Liver (tissue), 3 donors: ENCODE measurements at regions not wholly inside any gene's neighbourhood (a gene's known extent, or its start where the extent isn't known, plus 50 kb on each side); places are given as distances from the start of the nearest gene placed in this dataset.
"Not testable (repeated sequence)": the region's sequence is repeated elsewhere in the genome, so short reads cannot be mapped to it uniquely, and the experiment has no call there.

Source experiments
- CTCF ChIP-seq: fragments of 150-350 bp; IDR thresholded peaks from 2 replicates; pipeline ENCODE4 v1.5.1; 2017; ENCODE audit warnings: improper control_type of control experiment, low read depth, low read length; ENCODE audit not compliant: missing input control
- GABPA ChIP-seq, 2 donors: IDR thresholded peaks in 1 of 2; conservative IDR thresholded peaks in 1 of 2; 2 replicates each; pipeline ENCODE4 v1.6.1; 2016; ENCODE audit warnings: antibody characterized with exemption in 2 of 2, mild to moderate bottlenecking in 1 of 2, moderate library complexity in 1 of 2
- JUND ChIP-seq, 2 donors: IDR thresholded peaks; 2 replicates each; pipeline ENCODE4 v1.6.1; 2016; ENCODE audit warnings: antibody characterized with exemption in 2 of 2
- MAX ChIP-seq: IDR thresholded peaks from 2 replicates; pipeline ENCODE4 v1.6.1; 2016; ENCODE audit warnings: antibody characterized with exemption
- NR2F2 ChIP-seq: IDR thresholded peaks from 2 replicates; pipeline ENCODE4 v1.6.1; 2016; ENCODE audit warnings: antibody characterized with exemption
- RAD21 ChIP-seq, 2 donors: IDR thresholded peaks; 2 replicates each; pipeline ENCODE4 v1.6.1; 2016; ENCODE audit warnings: antibody characterized with exemption in 2 of 2, mild to moderate bottlenecking in 2 of 2
- RXRA ChIP-seq, 2 donors: IDR thresholded peaks; 2 replicates each; pipeline ENCODE4 v1.6.1; 2017 to 2018; ENCODE audit warnings: antibody characterized with exemption in 2 of 2, mild to moderate bottlenecking in 1 of 2
- SP1 ChIP-seq: IDR thresholded peaks from 2 replicates; pipeline ENCODE4 v1.6.1; 2018; ENCODE audit warnings: antibody characterized with exemption, mild to moderate bottlenecking
- TAF1 ChIP-seq: conservative IDR thresholded peaks from 2 replicates; pipeline ENCODE4 v1.6.1; 2016; ENCODE audit warnings: antibody characterized with exemption, mild to moderate bottlenecking
- YY1 ChIP-seq: IDR thresholded peaks from 2 replicates; pipeline ENCODE4 v1.6.1; 2016; ENCODE audit warnings: antibody characterized with exemption, mild to moderate bottlenecking
- donor health status: healthy.
- donor health status: healthy.

DNA sequence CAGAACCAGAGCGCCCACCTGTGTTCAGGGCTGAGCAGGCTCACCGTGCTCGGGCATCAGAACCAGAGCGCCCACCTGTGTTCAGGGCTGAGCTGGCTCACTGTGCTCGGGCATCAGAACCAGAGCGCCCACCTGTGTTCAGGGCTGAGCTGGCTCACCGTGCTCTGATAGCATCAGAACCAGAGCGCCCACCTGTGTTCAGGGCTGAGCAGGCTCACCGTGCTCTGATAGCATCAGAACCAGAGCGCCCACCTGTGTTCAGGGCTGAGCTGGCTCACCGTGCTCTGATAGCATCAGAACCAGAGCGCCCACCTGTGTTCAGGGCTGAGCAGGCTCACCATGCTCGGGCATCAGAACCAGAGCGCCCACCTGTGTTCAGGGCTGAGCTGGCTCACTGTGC lies 525.2 kb upstream of the B3GAT1 start:
- TF ChIP-seq MAX; CTCF; SP1; GABPA (IDR thresholded peaks at IDR 0.05 in 1 of 2, conservative IDR thresholded peaks at IDR 0.05 in 1 of 2); TAF1; NR2F2; JUND (IDR thresholded peaks at IDR 0.05); YY1; RXRA (IDR thresholded peaks at IDR 0.05); RAD21 (IDR thresholded peaks at IDR 0.05): not testable (repeated sequence)
